AG10803 (cell line): ENCODE measurements at regions not wholly inside any gene's neighbourhood (a gene's known extent, or its start where the extent isn't known, plus 50 kb on each side); places are given as distances from the start of the nearest gene placed in this dataset.
A peak's percentile ranks its signal among the peaks of the same experiment; 100 is the strongest.

ENCODE experiments used
- DNase-seq: peaks from one replicate; pipeline ENCODE4 v3.0.0; 2010; ENCODE audit warnings: low read depth
- H3K4me3 ChIP-seq: 2 replicates; pipeline ENCODE4 v1.5.1; 2011; ENCODE audit warnings: mild to moderate bottlenecking, low read length, control low read depth
- TF ChIP-seq, protein P1 (sequence below): conservative IDR thresholded peaks from 2 replicates; pipeline ENCODE4 v1.5.1; 2011; ENCODE audit warnings: mild to moderate bottlenecking, low read length, control low read depth, inconsistent platforms

DNA sequence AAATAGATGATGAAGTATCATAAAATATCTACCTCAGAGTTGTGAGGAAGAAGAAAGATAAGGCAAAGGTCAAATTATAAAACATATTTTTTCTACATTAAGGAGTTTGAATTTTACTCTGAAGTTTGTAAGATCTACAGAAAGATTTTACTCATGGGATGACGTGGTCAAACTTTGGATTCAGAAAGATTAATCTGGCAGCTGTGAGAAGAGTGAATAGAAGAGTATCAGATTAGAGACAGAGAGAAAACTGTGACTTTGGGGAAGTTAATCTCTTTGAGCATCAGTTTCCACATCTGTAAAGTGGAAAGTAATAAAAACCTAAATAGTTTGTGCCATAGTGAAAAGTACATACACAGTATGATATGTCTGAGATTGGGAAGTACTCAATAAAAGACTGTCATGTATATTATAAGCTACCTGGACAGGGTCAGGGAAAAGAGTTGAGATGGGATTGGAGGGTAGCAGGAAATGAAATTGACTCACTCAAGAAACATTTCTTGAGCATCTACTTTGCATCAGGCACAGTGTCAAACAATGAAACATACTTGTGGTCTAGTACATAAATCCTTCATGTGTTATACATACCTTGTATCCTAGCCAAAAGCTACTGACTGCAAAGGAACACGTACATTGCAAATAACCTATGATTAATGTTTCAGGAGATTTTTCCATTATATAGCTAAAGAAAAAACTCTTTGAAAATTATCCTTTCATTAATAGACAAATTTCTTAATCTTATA lies 222.1 kb downstream of the TMEM200A start:
- TF ChIP-seq, protein P1, sequence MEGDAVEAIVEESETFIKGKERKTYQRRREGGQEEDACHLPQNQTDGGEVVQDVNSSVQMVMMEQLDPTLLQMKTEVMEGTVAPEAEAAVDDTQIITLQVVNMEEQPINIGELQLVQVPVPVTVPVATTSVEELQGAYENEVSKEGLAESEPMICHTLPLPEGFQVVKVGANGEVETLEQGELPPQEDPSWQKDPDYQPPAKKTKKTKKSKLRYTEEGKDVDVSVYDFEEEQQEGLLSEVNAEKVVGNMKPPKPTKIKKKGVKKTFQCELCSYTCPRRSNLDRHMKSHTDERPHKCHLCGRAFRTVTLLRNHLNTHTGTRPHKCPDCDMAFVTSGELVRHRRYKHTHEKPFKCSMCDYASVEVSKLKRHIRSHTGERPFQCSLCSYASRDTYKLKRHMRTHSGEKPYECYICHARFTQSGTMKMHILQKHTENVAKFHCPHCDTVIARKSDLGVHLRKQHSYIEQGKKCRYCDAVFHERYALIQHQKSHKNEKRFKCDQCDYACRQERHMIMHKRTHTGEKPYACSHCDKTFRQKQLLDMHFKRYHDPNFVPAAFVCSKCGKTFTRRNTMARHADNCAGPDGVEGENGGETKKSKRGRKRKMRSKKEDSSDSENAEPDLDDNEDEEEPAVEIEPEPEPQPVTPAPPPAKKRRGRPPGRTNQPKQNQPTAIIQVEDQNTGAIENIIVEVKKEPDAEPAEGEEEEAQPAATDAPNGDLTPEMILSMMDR: no peak
- H3K4me3 ChIP-seq: no peak overlapping the region
- peak; percentile 91 for DNase-seq

DNA sequence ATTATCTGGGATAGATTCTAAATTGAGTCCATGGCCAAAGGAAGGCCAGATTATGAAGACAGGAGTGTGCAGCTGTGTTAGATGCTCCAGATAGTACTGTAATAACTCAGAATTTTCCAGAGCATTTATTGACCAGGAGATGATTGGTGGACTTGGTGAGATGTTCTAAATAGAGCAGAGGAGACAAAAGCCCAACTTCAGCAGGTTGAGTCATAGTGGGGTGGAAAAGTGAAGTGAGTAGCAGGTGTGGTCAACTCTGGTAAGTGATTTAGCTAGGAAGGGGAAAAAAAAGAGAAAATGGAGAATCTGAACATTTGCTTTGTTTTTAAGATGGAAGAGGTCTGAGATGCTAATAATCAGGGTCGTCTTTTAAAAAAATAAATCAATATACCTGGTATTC lies 227.4 kb downstream of the TMEM200A start:
- no peak overlapping the region for H3K4me3 ChIP-seq
- TF ChIP-seq, protein P1: no peak
- no peak for DNase-seq

DNA sequence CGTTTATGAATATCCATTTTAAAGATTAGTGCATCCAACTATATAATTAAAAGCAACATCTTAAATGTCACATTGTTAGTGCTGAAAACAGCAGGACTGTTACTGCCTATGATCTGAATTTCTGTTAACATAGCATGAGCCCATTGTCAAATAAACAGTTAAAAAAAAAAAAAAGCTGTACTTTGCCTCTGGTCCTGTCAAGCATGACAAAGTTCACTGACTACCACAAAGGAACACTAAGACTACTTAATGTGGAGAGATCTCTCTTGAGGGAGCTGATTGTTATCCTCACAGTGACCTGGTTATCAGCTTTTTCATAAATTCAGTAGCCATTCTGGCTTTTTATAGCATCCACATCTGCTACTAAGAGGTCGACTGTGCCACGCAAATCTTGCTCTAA lies 228.1 kb downstream of the TMEM200A start:
- no peak for DNase-seq
- no peak overlapping the region for H3K4me3 ChIP-seq
- TF ChIP-seq, protein P1: no peak

DNA sequence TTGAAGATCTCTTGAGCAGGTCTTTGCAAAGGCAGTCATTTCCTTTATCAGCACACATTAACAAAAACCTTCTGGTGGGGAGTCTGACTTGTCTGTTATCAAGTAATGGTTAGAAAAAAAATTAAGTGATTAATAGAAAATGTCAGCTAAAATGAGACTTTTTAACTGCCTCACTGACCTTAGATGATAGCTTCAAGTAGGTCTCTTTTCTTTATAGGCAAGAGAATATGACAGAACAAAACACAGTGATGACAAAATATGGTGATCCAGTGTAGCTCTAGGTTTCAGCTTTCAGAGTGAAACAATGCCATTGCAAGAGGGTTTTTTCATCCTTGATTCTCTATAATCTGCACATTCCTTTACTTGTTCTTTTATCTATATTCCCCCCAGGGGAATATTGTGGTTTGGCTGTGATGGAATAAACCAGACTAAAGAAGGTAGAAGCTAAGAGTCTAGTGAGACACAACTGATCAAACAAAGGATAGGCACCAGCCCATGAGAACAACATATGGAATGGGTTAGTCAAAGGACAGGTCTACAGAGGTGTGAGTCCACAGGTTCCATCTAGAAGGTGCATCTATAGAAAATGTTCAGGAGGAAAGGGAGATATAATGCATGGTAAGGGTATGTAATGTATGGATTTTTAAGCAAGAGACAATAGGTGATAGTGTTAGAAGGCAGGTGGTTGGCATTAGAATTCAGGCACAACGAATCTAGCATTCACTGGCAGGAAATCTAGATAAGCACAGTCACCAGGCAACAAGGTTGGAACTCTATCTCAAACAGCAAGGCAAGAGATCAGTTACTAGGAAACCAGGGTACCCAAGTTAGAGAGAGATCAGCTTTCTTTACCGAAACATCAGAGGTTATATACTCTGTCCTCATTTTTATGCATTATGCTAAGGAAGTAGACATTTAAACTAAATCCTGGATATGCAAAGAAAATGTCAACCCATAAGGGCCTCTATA lies 228.9 kb upstream of the SMLR1 start:
- no peak overlapping the region for H3K4me3 ChIP-seq
- DNase-seq: peak; percentile 19
- TF ChIP-seq, protein P1: no peak

DNA sequence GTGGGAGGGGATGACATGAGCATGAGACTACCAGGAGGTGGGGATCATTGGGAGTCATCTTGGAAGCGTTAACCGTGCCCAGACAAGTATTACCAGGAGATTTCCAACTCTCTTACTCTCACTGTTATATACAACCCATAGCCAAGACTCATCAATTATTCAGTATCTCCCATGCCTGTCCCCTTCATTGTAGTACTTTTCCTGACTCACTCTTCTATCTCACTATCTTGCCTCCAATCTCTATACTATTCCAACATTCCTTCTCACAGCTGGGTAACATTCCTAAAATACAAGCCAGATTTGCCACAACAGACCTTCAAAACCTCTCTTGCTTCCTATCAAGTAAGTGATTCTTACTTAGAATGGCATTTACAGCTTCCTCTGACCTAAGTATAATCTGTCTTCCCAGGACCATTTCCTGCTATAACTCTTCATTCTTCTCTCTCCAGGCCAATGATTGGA lies 226.3 kb upstream of the SMLR1 start:
- H3K4me3 ChIP-seq: no peak overlapping the region
- TF ChIP-seq, protein P1: no peak
- DNase-seq: peak; percentile 96

DNA sequence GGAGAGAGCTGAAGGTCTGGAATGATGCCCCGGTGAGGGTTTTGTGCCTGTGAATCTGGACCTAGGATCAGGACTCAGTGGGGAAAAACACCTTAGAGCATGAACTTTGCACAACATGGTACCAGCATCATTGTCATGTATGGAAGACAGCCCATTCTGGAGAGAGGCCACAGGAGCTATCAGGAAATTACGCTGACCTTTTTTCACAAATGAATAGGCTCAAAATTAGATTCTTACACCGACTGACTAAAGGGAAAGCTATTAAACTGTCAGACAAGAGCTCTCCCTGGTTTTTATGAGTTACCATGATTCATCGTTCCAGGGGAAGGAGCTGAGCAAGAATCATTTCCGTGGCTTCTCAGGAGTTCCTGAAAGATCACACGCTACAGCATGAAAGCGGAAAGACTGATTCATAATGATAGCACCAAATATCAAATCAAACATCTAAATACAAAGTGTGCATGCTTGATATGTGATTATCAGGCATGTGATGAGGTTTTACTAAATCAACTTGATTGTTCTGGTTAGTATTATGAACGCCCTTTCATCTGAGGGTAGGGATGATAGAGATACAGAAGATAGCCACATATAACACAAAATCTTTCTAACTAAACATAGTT lies 224.9 kb upstream of the SMLR1 start:
- DNase-seq: peak; percentile 93
- no peak overlapping the region for H3K4me3 ChIP-seq
- TF ChIP-seq, protein P1: no peak
